ENCODE measurements at regions not wholly inside any gene's neighbourhood (a gene's known extent, or its start where the extent isn't known, plus 50 kb on each side); places are given as distances from the start of the nearest gene placed in this dataset.

DNA sequence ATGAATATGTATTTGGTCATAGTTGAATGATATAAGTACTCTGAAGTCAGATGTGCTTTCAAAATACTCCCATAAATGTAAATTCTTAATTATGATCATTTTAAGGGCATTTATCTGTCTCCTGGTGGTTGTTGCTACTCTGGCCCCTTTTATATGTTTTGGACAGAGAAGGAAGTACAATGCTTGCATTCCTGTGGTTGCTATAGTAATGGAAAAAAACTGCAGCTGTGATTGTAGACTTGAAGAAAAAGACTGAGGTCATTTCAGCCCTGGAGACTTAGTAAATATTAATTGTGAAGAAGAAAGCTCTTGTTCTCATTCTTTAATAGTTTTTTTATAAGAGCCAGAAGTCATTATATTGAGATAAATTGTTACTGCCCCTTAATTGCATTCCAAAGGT, 70.2 kb upstream of the FERD3L start:
- Histone ChIP-seq H3K27me3 (ENCODE audit: insufficient read depth) (no peaks in the 10 kb centered on the region), H3K4me3 (no peak overlapping the region), H3K36me3 (ENCODE audit: insufficient read depth) (no peaks in the 10 kb centered on the region), H3F3A (replicated peaks; ENCODE audit: low read depth) (no peaks in the 10 kb centered on the region), H4K20me1 (replicated peaks; ENCODE audit: insufficient read depth) (no peaks in the 10 kb centered on the region), H3K27ac (ENCODE audit: low read depth) (no peak overlapping the region), H3K4me2 (no peak overlapping the region), H2AFZ (no peak overlapping the region), H3K4me1 (ENCODE audit: insufficient read depth) (no peaks in the 10 kb centered on the region), H3K9me2 (ENCODE audit: insufficient read depth) (no peaks in the 10 kb centered on the region), H3K79me2 (replicated peaks; ENCODE audit: insufficient read depth) (no peaks in the 10 kb centered on the region)
- TF ChIP-seq, protein P1, sequence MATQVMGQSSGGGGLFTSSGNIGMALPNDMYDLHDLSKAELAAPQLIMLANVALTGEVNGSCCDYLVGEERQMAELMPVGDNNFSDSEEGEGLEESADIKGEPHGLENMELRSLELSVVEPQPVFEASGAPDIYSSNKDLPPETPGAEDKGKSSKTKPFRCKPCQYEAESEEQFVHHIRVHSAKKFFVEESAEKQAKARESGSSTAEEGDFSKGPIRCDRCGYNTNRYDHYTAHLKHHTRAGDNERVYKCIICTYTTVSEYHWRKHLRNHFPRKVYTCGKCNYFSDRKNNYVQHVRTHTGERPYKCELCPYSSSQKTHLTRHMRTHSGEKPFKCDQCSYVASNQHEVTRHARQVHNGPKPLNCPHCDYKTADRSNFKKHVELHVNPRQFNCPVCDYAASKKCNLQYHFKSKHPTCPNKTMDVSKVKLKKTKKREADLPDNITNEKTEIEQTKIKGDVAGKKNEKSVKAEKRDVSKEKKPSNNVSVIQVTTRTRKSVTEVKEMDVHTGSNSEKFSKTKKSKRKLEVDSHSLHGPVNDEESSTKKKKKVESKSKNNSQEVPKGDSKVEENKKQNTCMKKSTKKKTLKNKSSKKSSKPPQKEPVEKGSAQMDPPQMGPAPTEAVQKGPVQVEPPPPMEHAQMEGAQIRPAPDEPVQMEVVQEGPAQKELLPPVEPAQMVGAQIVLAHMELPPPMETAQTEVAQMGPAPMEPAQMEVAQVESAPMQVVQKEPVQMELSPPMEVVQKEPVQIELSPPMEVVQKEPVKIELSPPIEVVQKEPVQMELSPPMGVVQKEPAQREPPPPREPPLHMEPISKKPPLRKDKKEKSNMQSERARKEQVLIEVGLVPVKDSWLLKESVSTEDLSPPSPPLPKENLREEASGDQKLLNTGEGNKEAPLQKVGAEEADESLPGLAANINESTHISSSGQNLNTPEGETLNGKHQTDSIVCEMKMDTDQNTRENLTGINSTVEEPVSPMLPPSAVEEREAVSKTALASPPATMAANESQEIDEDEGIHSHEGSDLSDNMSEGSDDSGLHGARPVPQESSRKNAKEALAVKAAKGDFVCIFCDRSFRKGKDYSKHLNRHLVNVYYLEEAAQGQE (IDR thresholded peaks at IDR 0.05; ENCODE audit: unreplicated experiment) = no peak
- DNase-seq (ENCODE audit: low spot score) (peak; percentile 27), ATAC-seq (no peak)
- Mint-ChIP-seq H3K9me3 (no peaks in the 10 kb centered on the region), H3K36me3 (ENCODE audit: low read depth) (no peaks in the 10 kb centered on the region), H3K27ac (no peak overlapping the region), H3K4me3 (no peak overlapping the region), H3K27me3 (ENCODE audit: insufficient read depth, low read depth, poor library complexity) (peaks cover 6% of the 10 kb centered on the region), H3K4me1 (peaks cover 2% of the 10 kb centered on the region; the same call in 1 of the 3 replicates)

DNA sequence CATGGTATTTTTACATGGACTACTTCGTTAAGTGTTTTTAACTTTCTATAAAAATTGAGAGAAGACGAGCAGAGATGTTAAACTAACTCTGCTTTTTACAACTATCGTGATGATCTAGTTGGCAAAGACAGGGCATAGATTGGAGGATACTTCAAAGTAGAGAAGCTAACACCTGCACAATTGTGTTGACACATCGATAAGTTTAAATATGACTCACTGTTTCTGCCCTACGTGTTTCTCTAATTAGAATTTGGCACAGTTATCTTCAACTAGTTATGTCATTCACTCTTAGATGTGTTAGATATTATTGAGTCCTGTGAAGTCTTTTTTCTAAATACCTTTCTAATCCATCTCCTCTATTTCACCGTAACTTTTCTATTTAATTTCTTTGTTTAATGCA, 68.5 kb upstream of the FERD3L start:
- Histone ChIP-seq H3K36me3 (ENCODE audit: insufficient read depth) (no peaks in the 10 kb centered on the region), H4K20me1 (replicated peaks; ENCODE audit: insufficient read depth) (no peaks in the 10 kb centered on the region), H3K4me3 (no peak overlapping the region), H3F3A (replicated peaks; ENCODE audit: low read depth) (no peaks in the 10 kb centered on the region), H3K79me2 (replicated peaks; ENCODE audit: insufficient read depth) (no peaks in the 10 kb centered on the region), H3K4me1 (ENCODE audit: insufficient read depth) (no peaks in the 10 kb centered on the region), H3K4me2 (no peak overlapping the region), H2AFZ (no peak overlapping the region), H3K9me2 (ENCODE audit: insufficient read depth) (no peaks in the 10 kb centered on the region), H3K27ac (ENCODE audit: low read depth) (no peak overlapping the region), H3K27me3 (ENCODE audit: insufficient read depth) (no peaks in the 10 kb centered on the region)
- DNase-seq (ENCODE audit: low spot score) (no peak), ATAC-seq (no peak)
- Mint-ChIP-seq H3K4me3 (no peak overlapping the region), H3K4me1 (peaks cover 2% of the 10 kb centered on the region; the same call in 1 of the 3 replicates), H3K9me3 (no peaks in the 10 kb centered on the region), H3K36me3 (ENCODE audit: low read depth) (no peaks in the 10 kb centered on the region), H3K27me3 (ENCODE audit: insufficient read depth, low read depth, poor library complexity) (peaks cover 3% of the 10 kb centered on the region), H3K27ac (no peak overlapping the region)
- TF ChIP-seq NANOG (IDR thresholded peaks at IDR 0.05; ENCODE audit: borderline replicate concordance) = no peak
- TF ChIP-seq ZNF114 (CRISPR knock-in tag; IDR thresholded peaks at IDR 0.05) = no peak
- TF ChIP-seq, protein P2, sequence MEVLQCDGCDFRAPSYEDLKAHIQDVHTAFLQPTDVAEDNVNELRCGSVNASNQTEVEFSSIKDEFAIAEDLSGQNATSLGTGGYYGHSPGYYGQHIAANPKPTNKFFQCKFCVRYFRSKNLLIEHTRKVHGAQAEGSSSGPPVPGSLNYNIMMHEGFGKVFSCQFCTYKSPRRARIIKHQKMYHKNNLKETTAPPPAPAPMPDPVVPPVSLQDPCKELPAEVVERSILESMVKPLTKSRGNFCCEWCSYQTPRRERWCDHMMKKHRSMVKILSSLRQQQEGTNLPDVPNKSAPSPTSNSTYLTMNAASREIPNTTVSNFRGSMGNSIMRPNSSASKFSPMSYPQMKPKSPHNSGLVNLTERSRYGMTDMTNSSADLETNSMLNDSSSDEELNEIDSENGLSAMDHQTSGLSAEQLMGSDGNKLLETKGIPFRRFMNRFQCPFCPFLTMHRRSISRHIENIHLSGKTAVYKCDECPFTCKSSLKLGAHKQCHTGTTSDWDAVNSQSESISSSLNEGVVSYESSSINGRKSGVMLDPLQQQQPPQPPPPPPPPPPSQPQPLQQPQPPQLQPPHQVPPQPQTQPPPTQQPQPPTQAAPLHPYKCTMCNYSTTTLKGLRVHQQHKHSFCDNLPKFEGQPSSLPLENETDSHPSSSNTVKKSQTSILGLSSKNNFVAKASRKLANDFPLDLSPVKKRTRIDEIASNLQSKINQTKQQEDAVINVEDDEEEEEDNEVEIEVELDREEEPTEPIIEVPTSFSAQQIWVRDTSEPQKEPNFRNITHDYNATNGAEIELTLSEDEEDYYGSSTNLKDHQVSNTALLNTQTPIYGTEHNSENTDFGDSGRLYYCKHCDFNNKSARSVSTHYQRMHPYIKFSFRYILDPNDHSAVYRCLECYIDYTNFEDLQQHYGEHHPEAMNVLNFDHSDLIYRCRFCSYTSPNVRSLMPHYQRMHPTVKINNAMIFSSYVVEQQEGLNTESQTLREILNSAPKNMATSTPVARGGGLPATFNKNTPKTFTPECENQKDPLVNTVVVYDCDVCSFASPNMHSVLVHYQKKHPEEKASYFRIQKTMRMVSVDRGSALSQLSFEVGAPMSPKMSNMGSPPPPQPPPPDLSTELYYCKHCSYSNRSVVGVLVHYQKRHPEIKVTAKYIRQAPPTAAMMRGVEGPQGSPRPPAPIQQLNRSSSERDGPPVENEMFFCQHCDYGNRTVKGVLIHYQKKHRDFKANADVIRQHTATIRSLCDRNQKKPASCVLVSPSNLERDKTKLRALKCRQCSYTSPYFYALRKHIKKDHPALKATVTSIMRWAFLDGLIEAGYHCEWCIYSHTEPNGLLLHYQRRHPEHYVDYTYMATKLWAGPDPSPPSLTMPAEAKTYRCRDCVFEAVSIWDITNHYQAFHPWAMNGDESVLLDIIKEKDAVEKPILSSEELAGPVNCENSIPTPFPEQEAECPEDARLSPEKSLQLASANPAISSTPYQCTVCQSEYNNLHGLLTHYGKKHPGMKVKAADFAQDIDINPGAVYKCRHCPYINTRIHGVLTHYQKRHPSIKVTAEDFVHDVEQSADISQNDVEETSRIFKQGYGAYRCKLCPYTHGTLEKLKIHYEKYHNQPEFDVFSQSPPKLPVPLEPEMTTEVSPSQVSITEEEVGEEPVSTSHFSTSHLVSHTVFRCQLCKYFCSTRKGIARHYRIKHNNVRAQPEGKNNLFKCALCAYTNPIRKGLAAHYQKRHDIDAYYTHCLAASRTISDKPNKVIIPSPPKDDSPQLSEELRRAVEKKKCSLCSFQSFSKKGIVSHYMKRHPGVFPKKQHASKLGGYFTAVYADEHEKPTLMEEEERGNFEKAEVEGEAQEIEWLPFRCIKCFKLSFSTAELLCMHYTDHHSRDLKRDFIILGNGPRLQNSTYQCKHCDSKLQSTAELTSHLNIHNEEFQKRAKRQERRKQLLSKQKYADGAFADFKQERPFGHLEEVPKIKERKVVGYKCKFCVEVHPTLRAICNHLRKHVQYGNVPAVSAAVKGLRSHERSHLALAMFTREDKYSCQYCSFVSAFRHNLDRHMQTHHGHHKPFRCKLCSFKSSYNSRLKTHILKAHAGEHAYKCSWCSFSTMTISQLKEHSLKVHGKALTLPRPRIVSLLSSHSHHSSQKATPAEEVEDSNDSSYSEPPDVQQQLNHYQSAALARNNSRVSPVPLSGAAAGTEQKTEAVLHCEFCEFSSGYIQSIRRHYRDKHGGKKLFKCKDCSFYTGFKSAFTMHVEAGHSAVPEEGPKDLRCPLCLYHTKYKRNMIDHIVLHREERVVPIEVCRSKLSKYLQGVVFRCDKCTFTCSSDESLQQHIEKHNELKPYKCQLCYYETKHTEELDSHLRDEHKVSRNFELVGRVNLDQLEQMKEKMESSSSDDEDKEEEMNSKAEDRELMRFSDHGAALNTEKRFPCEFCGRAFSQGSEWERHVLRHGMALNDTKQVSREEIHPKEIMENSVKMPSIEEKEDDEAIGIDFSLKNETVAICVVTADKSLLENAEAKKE (CRISPR knock-in tag; IDR thresholded peaks at IDR 0.05) = no peak
- no peak for TF ChIP-seq JUNB (IDR thresholded peaks at IDR 0.05; ENCODE audit: unreplicated experiment)
- TF ChIP-seq, protein P3, sequence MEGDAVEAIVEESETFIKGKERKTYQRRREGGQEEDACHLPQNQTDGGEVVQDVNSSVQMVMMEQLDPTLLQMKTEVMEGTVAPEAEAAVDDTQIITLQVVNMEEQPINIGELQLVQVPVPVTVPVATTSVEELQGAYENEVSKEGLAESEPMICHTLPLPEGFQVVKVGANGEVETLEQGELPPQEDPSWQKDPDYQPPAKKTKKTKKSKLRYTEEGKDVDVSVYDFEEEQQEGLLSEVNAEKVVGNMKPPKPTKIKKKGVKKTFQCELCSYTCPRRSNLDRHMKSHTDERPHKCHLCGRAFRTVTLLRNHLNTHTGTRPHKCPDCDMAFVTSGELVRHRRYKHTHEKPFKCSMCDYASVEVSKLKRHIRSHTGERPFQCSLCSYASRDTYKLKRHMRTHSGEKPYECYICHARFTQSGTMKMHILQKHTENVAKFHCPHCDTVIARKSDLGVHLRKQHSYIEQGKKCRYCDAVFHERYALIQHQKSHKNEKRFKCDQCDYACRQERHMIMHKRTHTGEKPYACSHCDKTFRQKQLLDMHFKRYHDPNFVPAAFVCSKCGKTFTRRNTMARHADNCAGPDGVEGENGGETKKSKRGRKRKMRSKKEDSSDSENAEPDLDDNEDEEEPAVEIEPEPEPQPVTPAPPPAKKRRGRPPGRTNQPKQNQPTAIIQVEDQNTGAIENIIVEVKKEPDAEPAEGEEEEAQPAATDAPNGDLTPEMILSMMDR (conservative IDR thresholded peaks at IDR 0.05; ENCODE audit: low read depth in 2 of 2) = no peak
- TF ChIP-seq CREB1 (CRISPR knock-in tag; IDR thresholded peaks at IDR 0.05; ENCODE audit: low read depth) = no peak
- TF ChIP-seq, protein P4, sequence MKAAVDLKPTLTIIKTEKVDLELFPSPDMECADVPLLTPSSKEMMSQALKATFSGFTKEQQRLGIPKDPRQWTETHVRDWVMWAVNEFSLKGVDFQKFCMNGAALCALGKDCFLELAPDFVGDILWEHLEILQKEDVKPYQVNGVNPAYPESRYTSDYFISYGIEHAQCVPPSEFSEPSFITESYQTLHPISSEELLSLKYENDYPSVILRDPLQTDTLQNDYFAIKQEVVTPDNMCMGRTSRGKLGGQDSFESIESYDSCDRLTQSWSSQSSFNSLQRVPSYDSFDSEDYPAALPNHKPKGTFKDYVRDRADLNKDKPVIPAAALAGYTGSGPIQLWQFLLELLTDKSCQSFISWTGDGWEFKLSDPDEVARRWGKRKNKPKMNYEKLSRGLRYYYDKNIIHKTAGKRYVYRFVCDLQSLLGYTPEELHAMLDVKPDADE (IDR thresholded peaks at IDR 0.05) = no peak
- no peak for TF ChIP-seq POLR2AphosphoS5 (IDR thresholded peaks at IDR 0.05; ENCODE audit: low read depth)
- no peak for TF ChIP-seq EZH2 (IDR thresholded peaks at IDR 0.05; ENCODE audit: low read depth, unreplicated experiment)
